ENCODE measurements at regions not wholly inside any gene's neighbourhood (a gene's known extent, or its start where the extent isn't known, plus 50 kb on each side); places are given as distances from the start of the nearest gene placed in this dataset.

DNA sequence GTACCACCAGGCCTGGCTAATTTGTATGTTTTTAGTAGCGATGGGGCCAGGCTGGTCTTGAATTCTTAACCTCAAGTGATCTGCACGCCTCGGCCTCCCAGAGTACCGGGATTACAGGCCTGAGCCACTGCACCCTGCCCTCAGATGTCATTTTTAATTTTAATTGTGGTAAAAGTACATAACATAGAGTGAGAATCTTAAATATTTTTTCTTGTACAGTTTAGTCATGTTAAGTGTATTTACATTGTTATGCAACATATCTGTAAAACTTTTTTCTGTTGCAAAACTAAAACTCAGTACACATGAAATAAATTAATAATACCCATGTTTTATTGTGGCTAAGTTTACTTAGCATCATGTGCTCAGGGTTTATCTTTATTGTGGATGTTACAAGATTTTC lies 231.4 kb downstream of the ALG10 start:
- TF ChIP-seq POLR2AphosphoS5 (IDR thresholded peaks at IDR 0.05) = no peak
- TF ChIP-seq, protein P1, sequence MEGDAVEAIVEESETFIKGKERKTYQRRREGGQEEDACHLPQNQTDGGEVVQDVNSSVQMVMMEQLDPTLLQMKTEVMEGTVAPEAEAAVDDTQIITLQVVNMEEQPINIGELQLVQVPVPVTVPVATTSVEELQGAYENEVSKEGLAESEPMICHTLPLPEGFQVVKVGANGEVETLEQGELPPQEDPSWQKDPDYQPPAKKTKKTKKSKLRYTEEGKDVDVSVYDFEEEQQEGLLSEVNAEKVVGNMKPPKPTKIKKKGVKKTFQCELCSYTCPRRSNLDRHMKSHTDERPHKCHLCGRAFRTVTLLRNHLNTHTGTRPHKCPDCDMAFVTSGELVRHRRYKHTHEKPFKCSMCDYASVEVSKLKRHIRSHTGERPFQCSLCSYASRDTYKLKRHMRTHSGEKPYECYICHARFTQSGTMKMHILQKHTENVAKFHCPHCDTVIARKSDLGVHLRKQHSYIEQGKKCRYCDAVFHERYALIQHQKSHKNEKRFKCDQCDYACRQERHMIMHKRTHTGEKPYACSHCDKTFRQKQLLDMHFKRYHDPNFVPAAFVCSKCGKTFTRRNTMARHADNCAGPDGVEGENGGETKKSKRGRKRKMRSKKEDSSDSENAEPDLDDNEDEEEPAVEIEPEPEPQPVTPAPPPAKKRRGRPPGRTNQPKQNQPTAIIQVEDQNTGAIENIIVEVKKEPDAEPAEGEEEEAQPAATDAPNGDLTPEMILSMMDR (IDR thresholded peaks at IDR 0.05) = no peak
- TF ChIP-seq POLR2A (IDR thresholded peaks at IDR 0.05) = no peak
